AG20443 (cell line): ENCODE measurements at regions not wholly inside any gene's neighbourhood (a gene's known extent, or its start where the extent isn't known, plus 50 kb on each side); places are given as distances from the start of the nearest gene placed in this dataset.
"Not testable (repeated sequence)": the region's sequence is repeated elsewhere in the genome, so short reads cannot be mapped to it uniquely, and the experiment has no call there.

ENCODE experiments used
- DNase-seq: peaks from one replicate; pipeline ENCODE4 v3.0.0; 2012; ENCODE audit warnings: low spot score, mixed read lengths

GRCh38 chr1:72412286-72412685 is 129.9 kb upstream of the NEGR1 start:
- no peak for DNase-seq

- DNase-seq, result no peak
These were observed 117.5 kb upstream of the NEGR1 start for GRCh38 chr1:72399807-72400206.

GRCh38 chr1:72397786-72398185 is 115.4 kb upstream of the NEGR1 start:
- DNase-seq, result peak; percentile 69

- DNase-seq, result no peak
These were observed 112.1 kb upstream of the NEGR1 start for GRCh38 chr1:72394457-72394856.

- no peak for DNase-seq
These were observed 96.7 kb upstream of the NEGR1 start for GRCh38 chr1:72379072-72379471.

GRCh38 chr1:72375226-72375625 is 92.9 kb upstream of the NEGR1 start:
- DNase-seq, result no peak

GRCh38 chr1:72371259-72372035 is 89.1 kb upstream of the NEGR1 start:
- DNase-seq, result peak; percentile 5

- not testable (repeated sequence) for DNase-seq
These were observed 88.5 kb upstream of the NEGR1 start for GRCh38 chr1:72370836-72371235.

GRCh38 chr1:72369069-72369757 is 86.9 kb upstream of the NEGR1 start:
- no peak for DNase-seq

- no peak for DNase-seq
These were observed 84.1 kb upstream of the NEGR1 start for GRCh38 chr1:72366466-72366865.

- no peak for DNase-seq
These were observed 83.4 kb upstream of the NEGR1 start for GRCh38 chr1:72365693-72366092.

GRCh38 chr1:72362538-72362937 is 80.2 kb upstream of the NEGR1 start:
- no peak for DNase-seq

GRCh38 chr1:72357411-72357810 is 75.1 kb upstream of the NEGR1 start:
- DNase-seq, result peak; percentile 12

- DNase-seq, result no peak
These were observed 73.6 kb upstream of the NEGR1 start for GRCh38 chr1:72355899-72356298.

- DNase-seq, result no peak
These were observed 59.3 kb upstream of the NEGR1 start for GRCh38 chr1:72341661-72342060.

- no peak for DNase-seq
These were observed 54.4 kb upstream of the NEGR1 start for GRCh38 chr1:72336776-72337175.
